ENCODE measurements at regions not wholly inside any gene's neighbourhood (a gene's known extent, or its start where the extent isn't known, plus 50 kb on each side); places are given as distances from the start of the nearest gene placed in this dataset. TPM values are rescaled to one million over a fixed set of nuclear protein-coding genes. Genes with fewer than 3 reads are reported as not detected.

Small RNA genes in the stretch of these regions (small RNA-seq; reads per million reads assigned to genes)
- gene AL117339.3 (not detected), gene RNU6-1118P (not detected)

Measured in hematopoietic multipotent progenitor cell (in vitro differentiated cells).